WERI-Rb-1 (cell line): ENCODE measurements at regions not wholly inside any gene's neighbourhood (a gene's known extent, or its start where the extent isn't known, plus 50 kb on each side); places are given as distances from the start of the nearest gene placed in this dataset.

Experiments
- DNase-seq: peaks from one replicate; pipeline ENCODE4 v3.0.0-alpha.2; 2020
- H3K27ac ChIP-seq: fragments of 250-450 bp; sonication (Bioruptor Pico); 2 replicates; pipeline ENCODE4 v1.5.1; 2020; ENCODE audit warnings: mild to moderate bottlenecking, moderate library complexity
- H3K27me3 ChIP-seq: fragments of 250-450 bp; sonication (Bioruptor Pico); 2 replicates; pipeline ENCODE4 v1.5.1; 2021; ENCODE audit warnings: mild to moderate bottlenecking, low read depth, moderate library complexity; ENCODE audit not compliant: insufficient read depth, severe bottlenecking
- H3K36me3 ChIP-seq: fragments of 250-450 bp; sonication (Bioruptor Pico); 2 replicates; pipeline ENCODE4 v1.5.1; 2020; ENCODE audit warnings: mild to moderate bottlenecking, moderate library complexity
- H3K4me3 ChIP-seq: 2 replicates; pipeline ENCODE4 v1.5.1; 2011; ENCODE audit warnings: low read depth, mild to moderate bottlenecking, control low read depth, low read length
- H3K9me3 ChIP-seq: fragments of 250-450 bp; sonication (Bioruptor Pico); 2 replicates; pipeline ENCODE4 v1.5.1; 2021; ENCODE audit warnings: mild to moderate bottlenecking, moderate library complexity; ENCODE audit not compliant: severe bottlenecking
- TF ChIP-seq, protein P1 (sequence below): IDR thresholded peaks from 2 replicates; pipeline ENCODE4 v1.5.1; 2011; ENCODE audit warnings: low read depth, mild to moderate bottlenecking, control low read depth, inconsistent platforms, low read length

DNA sequence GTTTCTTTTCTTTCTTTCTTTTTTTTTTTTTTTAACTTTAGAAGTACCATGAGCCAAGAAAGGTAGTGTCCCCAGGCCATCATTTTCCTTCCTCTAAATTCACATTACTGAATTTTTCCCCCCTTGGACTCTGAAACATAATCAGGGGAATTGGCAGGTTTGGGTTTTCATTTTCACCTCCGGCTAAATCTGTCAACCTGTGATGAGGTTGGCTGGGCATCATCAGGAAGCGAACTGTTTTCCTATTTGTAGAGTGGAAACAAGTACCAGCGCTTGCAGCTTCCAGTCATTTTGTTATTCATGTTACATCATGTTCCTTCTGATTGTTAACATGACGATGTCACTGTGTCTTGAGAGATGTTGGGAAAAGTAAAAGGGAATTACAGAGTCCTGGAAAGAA is 641.9 kb upstream of the RBFOX1 start:
- no peak overlapping the region for H3K27ac ChIP-seq
- TF ChIP-seq, protein P1, sequence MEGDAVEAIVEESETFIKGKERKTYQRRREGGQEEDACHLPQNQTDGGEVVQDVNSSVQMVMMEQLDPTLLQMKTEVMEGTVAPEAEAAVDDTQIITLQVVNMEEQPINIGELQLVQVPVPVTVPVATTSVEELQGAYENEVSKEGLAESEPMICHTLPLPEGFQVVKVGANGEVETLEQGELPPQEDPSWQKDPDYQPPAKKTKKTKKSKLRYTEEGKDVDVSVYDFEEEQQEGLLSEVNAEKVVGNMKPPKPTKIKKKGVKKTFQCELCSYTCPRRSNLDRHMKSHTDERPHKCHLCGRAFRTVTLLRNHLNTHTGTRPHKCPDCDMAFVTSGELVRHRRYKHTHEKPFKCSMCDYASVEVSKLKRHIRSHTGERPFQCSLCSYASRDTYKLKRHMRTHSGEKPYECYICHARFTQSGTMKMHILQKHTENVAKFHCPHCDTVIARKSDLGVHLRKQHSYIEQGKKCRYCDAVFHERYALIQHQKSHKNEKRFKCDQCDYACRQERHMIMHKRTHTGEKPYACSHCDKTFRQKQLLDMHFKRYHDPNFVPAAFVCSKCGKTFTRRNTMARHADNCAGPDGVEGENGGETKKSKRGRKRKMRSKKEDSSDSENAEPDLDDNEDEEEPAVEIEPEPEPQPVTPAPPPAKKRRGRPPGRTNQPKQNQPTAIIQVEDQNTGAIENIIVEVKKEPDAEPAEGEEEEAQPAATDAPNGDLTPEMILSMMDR, result no peak
- no peaks in the 10 kb centered on the region for H3K9me3 ChIP-seq
- H3K36me3 ChIP-seq, result no peaks in the 10 kb centered on the region
- no peak overlapping the region for H3K4me3 ChIP-seq
- DNase-seq, result no peak
- no peaks in the 10 kb centered on the region for H3K27me3 ChIP-seq

DNA sequence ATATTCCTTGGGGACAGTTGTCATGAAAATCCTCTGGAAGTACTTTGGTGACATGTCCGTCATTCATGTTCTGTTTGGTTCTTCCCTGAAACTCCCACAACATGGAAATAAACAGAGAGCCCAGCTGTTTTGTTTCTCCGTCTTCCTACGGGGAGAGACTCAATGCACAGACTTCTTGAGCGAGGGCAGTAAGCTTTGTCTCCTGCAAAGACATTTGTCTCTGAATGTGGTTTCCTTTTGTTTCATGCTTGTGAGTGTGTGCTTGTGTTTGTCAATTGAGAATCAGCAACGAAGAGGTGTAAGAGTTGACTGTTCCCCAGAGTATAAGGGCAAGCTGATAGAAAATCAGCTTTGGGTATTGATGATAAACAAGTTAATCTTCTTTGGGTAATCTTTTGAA is 643.0 kb upstream of the RBFOX1 start:
- TF ChIP-seq, protein P1, result no peak
- H3K27me3 ChIP-seq, result no peaks in the 10 kb centered on the region
- no peak overlapping the region for H3K4me3 ChIP-seq
- DNase-seq, result no peak
- H3K36me3 ChIP-seq, result no peaks in the 10 kb centered on the region
- no peak overlapping the region for H3K27ac ChIP-seq
- no peaks in the 10 kb centered on the region for H3K9me3 ChIP-seq

DNA sequence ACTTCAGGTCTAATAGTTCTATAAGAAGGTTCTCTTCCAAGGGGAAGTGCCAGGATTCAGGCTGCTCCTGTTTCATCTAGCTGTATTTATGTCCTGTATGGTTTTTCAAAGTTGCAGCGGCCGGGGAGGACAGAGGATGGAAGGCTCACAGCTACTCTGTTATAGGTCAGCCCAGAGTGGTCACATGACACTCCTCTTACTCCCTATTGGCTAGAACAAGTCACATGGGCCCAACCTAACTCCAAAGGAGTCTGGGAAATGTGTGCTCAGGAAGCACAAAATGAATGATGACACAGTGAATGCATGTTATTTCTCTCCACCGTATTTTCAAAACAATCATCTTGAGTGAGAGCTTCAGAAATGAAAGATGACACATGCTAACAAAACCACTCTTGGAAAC is 645.1 kb upstream of the RBFOX1 start:
- DNase-seq, result no peak
- H3K27me3 ChIP-seq, result no peaks in the 10 kb centered on the region
- H3K27ac ChIP-seq, result no peak overlapping the region
- TF ChIP-seq, protein P1, result no peak
- no peak overlapping the region for H3K4me3 ChIP-seq
- no peaks in the 10 kb centered on the region for H3K36me3 ChIP-seq
- no peaks in the 10 kb centered on the region for H3K9me3 ChIP-seq

DNA sequence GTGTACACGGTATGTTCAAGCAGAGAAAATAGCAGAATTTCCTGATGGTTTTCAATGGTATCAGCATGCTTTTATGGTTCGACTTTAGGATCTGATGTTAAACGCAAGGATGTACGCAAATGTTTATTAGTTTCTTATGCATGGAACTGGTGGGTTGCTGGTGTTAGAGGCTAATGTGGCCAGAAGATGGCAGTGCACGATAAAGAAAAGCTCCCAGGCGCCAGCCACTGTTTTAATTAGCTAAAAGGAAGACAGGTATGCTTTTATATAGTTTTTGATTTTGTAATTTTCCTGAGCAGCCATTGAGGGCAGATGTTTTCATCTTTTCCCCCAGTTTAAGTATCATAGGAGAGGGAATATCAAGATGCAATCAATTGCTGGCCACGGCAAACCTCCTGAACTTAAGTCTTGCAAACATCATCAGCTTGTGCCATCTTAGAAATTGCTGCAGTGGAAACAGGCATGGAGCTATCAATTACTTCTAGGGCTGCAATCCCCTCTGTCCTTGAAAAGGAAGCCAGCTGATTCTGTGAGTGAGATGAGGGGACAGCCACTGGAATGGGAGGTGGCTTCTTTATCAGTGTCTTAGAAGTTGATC is 648.5 kb upstream of the RBFOX1 start:
- no peaks in the 10 kb centered on the region for H3K36me3 ChIP-seq
- DNase-seq, result peak; percentile 47

DNA sequence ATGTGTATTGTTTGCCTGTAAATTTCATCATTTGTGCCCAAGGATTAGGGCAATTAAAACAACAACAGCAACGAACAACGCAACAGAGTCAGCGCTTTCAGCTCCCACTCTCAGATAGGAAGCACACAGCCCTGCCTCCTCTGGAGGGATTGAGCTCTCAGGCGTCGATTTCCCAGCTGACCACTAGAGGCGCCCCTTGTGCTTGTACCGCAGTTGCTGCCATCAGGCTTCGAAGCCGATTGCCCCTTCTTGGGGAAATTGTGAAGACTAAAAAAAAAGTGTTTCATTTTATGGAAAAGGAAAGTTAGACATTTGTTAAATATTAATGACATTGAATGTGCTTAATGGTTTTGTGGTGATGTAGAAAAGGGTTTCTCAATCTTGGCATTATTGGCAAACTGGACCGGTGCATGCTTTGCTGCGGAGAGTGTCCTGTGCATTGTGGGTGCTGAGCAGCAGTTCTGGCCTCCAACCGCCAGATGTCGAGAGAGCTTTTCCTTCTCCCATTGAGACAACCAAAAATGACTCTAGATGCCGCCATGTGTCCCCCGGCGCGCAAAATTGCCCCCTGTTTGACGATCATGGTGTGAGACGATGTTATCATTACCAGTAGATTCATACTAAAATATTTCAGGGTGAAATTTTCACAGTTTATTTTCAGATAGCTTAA is 650.4 kb upstream of the RBFOX1 start:
- Histone ChIP-seq H3K36me3 (no peaks in the 10 kb centered on the region), H3K4me3 (no peak overlapping the region), H3K9me3 (no peaks in the 10 kb centered on the region), H3K27ac (no peak overlapping the region), H3K27me3 (no peaks in the 10 kb centered on the region)
- TF ChIP-seq, protein P1, result peak; percentile 90
- DNase-seq, result peak; percentile 75

More for the DNA sequence above, 648.5 kb upstream of the RBFOX1 start:
- TF ChIP-seq, protein P1, result peak; percentile 57
- no peaks in the 10 kb centered on the region for H3K9me3 ChIP-seq
- no peak overlapping the region for H3K27ac ChIP-seq
- H3K4me3 ChIP-seq, result no peak overlapping the region
- no peaks in the 10 kb centered on the region for H3K27me3 ChIP-seq
